Superior temporal gyrus (tissue), 1 donor: ENCODE measurements at regions not wholly inside any gene's neighbourhood (a gene's known extent, or its start where the extent isn't known, plus 50 kb on each side); places are given as distances from the start of the nearest gene placed in this dataset.
A peak's percentile ranks its signal among the peaks of the same experiment; 100 is the strongest.
"Not testable (repeated sequence)": the region's sequence is repeated elsewhere in the genome, so short reads cannot be mapped to it uniquely, and the experiment has no call there.

Experiments used
- DNase-seq: peaks from one replicate; pipeline ENCODE4 v3.0.0-alpha.2; 2016; ENCODE audit errors: extremely low spot score

- no peak for DNase-seq
Observed at GRCh38 chr1:163472651-163473248, 151.0 kb downstream of the NUF2 start.

DNA sequence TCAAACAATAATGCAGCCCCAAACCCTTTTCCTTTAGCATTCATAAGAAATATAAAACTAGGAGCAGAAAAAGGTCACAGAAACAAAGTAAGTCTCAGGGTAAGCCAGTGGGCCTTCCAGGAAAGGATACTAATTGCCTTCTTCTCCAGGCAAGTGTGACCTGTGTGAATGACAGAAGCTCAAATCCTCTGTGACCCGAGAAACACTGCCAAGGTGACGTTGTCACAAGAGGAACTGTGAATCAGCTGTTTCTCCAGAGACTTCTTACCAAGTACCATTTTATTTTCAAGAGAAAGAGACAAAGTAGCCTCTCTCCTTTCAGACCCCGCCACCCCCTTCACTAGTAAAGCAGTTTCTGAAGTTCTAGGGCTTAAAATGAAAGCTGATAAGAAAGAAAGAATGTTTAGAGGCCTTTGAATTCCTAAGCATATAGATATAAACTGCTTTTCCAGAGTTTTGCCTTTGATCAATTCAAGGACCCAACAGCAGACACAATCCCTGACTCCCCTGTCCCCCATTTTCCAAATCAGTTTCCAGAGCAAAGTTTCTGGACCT, 155.6 kb downstream of the NUF2 start:
- no peak for DNase-seq

DNA sequence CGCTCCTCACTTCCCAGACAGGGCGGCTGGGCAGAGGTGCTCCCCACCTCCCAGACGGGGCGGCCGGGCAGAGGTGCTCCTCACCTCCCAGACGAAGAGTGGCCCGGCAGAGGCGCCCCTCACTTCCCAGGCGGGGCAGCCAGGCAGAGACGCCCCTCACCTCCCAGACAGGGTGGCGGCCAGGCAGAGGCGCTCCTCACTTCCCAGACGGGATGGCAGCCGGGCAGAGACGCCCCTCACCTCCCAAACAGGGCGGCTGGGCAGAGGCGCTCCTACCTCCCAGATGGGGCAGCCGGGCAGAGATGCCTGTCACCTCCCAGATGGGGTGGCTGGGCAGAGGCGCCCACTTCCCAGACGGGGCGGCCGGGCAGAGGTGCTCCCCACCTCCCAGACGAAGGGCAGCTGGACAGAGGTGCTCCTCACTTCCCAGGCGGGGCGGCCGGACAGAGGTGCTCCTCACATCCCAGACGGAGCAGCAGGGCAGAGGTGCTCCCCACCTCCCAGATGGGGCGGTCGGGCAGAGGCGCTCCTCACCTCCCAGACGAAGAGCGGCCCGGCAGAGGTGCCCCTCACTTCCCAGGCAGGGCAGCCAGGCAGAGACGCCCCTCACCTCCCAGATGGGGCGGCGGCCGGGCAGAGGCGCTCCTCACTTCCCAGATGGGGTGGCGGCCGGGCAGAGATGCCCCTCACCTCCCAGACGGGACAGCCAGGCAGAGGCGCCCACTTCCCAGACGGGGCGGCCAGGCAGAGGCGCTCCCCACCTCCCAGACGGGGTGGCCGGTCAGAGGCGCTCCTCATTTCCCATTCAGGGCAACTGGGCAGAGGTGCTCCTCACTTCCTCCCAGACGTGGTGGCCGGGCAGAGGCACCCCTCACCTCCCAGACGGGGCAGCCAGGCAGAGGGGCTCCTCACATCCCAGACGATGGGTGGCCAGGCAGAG, 176.9 kb downstream of the NUF2 start:
- DNase-seq: not testable (repeated sequence)

DNA sequence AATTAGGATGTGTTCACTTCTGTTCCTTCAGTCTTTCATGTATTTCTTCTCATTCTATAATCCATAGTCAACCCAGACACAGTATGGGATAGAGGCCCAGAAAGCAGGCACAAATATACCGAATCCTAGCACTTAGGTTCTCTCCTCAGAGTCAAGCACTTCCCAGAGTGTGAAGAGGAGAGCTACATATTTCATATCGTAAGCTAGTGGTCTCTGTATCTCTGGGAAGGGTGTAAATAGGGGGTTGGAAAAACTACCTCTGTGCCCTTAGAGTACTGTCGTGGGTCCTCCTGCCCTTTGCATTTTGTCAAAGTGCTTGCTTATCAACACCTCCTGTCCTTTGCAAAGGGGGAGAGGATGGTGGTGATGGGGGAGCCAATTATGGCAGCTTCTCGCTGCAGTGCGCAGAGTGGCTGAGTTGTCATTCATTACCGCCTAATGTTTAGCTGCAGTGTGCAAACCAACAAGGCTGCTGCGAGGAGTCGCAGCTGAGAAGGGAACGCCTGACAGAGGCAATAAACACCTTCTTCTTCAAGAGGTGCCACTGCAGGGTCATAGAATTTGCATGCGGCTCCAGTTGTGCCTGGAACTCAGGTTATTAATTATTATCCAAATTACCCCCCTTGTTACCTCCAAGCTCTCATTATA, 182.7 kb downstream of the NUF2 start:
- DNase-seq: no peak

DNA sequence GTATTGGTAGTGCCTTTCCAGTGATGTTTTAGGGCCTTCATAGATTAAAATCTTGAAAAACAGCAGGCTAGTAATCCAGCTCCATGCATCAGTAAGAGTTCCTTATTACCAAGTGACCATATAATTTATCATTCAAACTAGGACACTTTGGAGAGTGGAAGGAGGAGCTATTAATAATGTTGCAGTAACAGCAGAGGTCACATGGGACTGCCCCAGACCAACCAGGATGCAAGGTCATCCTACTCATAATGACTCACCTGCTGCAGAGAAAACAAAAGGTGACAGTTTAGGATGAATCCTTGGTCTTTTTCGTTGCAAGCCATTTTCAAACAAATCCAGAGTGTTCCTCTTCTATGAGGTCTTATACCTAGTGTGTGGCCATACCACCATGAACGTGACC, 187.4 kb downstream of the NUF2 start:
- DNase-seq: no peak

DNA sequence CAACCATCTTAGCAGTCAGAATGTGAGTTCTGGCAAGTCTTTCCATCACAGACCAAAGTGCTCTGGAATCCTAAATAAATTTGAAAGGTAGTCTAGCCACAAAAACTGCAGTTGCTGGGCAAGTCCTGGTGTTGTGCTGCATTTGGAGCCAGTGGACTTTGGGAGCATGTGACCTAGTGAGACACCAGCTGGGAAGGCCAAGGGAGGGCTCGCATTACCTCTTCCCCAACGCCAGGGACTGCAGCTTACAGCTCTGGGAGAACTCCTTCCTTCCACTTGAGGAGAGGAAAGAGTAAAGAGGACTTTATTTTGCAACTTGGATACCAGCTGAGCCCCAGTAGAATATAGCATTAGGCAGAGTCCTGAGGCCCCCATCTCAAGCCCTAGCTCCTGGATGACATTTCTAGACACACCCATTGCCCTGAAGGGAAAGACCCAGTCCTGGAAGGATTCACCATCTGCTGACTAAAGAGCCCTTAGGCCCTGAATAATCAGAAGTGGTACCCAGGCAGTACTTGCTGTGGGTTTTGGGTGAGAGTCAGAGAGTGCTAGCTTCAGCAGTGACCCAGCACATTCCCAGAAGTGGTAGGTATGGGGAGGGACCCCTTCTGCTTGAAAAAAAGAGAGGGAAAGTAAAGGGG, 190.7 kb downstream of the NUF2 start:
- DNase-seq: no peak

GRCh38 chr1:163523375-163524029, 201.7 kb downstream of the NUF2 start:
- no peak for DNase-seq

DNA sequence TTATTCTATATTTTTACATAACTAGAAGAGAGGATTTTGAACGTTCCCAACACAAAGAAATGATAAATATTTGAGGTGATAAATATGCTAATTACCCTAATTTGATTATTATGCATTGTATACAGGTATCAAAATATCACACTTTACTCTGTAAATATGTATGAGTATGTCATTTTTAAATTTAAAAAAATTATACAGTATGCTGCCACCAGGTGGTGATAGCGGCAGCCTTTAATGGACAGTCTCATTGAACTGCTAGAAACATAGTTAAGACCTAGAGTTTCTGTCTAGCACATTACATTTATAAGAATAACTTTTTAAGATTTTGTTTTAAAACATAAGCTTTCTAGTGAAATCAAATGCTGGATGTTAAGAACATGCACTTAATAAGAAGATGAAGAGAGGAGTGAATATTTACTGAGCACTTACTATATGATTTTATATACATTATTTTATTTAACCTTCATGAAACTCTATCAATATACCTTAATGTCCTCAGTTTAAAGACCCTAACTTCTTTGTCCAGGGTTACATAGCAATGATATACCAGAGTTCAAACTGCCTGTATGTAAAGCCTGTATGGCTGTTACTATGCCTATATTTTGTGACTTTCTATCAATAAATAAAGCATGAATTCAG, 207.1 kb downstream of the NUF2 start:
- DNase-seq: peak; percentile 57

- no peak for DNase-seq
Observed at GRCh38 chr1:163531345-163531744, 209.6 kb downstream of the NUF2 start.

DNA sequence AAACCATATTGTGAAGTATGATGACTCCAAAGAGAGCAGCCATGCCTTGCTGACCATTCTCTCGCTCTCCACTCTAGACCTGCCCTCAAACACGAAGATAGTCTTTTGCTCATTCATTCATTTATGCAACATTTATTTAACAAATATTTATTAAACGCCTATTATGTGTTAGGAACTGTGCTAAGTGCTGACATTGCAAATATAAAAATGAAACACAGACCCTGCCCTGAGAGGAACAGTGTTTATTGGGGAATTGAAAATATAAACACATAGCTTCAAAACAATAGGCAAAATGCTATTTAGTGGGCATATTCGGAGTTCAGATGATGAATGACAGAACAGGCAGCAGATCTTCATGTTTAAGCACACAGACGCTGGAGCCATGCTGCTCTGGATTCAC, 213.6 kb downstream of the NUF2 start:
- no peak for DNase-seq

DNA sequence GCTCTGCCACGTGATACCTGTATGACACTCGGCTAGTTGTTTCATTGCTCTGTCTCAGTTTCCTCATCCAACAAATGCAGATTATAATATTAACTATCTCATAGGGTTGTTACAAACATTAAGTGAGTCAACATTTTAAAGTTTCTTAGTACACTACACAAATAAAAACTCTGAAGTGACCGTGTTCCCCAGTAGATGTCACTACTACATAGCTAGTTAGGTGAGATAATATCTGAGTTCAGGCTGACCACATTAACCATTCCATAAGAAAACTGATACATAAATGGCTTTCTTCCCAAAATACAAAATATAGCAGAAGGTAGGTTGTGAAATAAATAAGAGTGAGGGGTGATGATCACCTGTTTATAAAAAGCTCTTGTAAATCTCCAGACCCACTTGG, 214.1 kb downstream of the NUF2 start:
- peak; percentile 61 for DNase-seq

DNA sequence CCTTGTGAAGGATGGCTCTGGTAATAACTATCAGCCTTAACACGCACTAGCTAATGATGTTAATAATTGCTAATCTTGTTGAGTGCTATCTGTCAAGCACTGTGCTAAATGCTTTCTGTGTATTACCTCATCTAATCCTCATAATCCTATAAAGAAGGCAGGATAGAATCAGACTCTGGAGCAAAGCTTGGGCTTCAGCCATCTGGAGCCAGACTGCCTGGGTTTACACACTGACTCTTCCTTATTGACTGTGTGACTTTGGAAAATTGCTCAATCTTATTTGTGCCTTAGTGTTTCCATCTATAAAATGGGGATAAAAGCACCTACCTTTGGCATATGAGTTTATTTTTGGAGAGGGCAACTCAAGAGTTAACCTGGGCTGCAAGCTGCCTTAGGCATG, 216.1 kb downstream of the NUF2 start:
- DNase-seq: no peak

DNA sequence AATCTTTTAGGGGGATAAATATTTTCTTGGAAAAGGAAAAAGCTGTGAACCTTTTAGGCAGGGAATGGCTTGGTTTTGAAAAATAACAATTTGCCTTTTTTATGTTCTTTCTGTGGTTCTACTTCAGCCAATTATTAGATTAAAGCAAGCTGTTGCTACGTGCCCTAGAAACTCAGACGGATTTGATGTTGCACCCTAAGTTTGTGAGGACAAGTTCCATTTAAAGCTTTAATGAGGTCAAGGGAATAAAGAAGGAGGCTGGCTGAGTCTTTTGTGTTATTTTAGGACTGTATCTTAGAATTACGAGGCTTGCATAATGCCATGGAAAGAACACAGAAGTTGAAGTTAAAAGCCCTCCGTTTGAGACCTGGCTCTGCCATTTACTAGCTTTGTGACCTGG, 216.9 kb downstream of the NUF2 start:
- no peak for DNase-seq

DNA sequence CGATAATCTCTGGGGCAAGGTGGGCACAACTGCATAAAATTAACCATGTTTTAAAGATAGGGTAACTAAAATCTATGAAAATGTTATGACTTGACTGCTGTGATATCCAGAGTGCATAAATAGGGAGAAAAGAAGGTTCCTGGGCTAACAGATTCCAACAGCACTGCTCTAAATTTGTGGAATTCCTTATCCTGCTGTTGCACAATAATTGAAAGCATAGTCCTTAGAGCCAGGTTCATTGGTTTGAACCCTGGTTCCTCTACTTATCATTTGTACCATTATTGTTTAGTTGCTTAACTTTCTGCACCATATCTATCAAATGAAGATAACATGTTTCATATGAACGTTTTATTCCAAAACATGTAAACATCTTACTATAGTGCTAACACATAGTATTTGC, 219.0 kb downstream of the NUF2 start:
- no peak for DNase-seq

GRCh38 chr1:163544441-163544840, 222.7 kb downstream of the NUF2 start:
- DNase-seq: no peak

DNA sequence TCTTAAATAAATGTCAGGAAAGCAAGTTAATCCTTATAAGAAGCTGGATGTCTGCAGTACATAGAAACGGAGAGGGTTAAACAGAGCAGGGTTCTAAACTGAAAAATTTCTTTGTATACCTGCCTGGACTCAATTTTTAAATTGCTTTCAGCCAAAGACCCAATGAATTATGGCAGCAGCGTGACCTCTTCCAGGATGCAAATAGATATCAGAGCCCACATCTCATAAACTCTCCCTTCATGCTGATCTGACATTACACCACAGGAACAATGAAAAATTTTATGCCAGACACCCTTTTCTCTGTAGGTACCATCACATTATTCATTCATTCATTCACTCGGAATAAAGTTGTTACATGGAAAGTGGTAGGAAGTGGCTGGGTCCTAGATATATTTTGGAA, 236.4 kb downstream of the NUF2 start:
- no peak for DNase-seq

- DNase-seq: peak; percentile 59
Observed at GRCh38 chr1:163561580-163562295, 240.0 kb downstream of the NUF2 start.

DNA sequence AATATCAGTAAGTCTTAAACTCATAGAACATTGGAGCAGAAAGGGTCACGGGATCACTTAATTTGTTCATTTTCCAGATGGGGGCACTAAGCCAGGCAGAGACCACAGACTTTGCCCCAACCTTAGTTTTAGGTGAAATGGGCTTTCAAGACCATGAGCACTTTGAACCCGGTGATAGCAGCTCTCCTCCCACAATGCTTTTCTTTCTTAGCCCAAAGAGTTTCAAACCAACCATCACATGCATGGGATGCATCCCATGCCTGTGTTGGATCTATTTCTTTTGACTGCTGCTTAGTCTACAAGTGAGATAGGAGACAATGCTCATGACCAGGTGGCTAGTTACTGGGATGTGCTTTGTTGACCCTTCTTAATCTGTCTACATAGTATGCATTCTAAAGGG, 240.6 kb downstream of the NUF2 start:
- no peak for DNase-seq

- no peak for DNase-seq
Observed at GRCh38 chr1:163565166-163565565, 243.4 kb downstream of the NUF2 start.

GRCh38 chr1:163570071-163570470, 248.3 kb downstream of the NUF2 start:
- DNase-seq: no peak
